ENCODE measurements at regions not wholly inside any gene's neighbourhood (a gene's known extent, or its start where the extent isn't known, plus 50 kb on each side); places are given as distances from the start of the nearest gene placed in this dataset.

- H3K9me3 ChIP-seq (ENCODE audit: control insufficient read depth, low read length): no peaks in the 10 kb centered on the region
- H3K4me3 ChIP-seq (ENCODE audit: low read length in 2 of 2): no peak overlapping the region
- ATAC-seq (ENCODE audit: low FRiP score): no peak
- H3K27me3 ChIP-seq (ENCODE audit: control insufficient read depth in 1 of 2, insufficient read depth in 2 of 2, low read length in 1 of 2): no peaks in the 10 kb centered on the region
- WGBS, 2 donors: 17 to 20% methylated on average over 4 of the region's 4 CpGs
- no peak for DNase-seq
- no peaks in the 10 kb centered on the region for H3K4me1 ChIP-seq (ENCODE audit: control insufficient read depth in 1 of 2, insufficient read depth in 2 of 2, low read length in 2 of 2)
- H3K27ac ChIP-seq (ENCODE audit: low read depth in 1 of 2, low read length in 2 of 2): no peak overlapping the region
- no peaks in the 10 kb centered on the region for H3K36me3 ChIP-seq (ENCODE audit: control insufficient read depth in 1 of 2, insufficient read depth in 2 of 2, low read length in 1 of 2)
- intact Hi-C loops (cut with DNase I): no loop called here
These were observed 744.5 kb upstream of the FAM241A start for GRCh38 chr4:111400741-111401140.

GRCh38 chr4:111404673-111405072 lies 740.6 kb upstream of the FAM241A start:
- Histone ChIP-seq H3K4me3 (ENCODE audit: low read length in 2 of 2) (no peak overlapping the region), H3K27me3 (ENCODE audit: control insufficient read depth in 1 of 2, insufficient read depth in 2 of 2, low read length in 1 of 2) (no peaks in the 10 kb centered on the region), H3K9me3 (ENCODE audit: control insufficient read depth, low read length) (no peaks in the 10 kb centered on the region), H3K4me1 (ENCODE audit: control insufficient read depth in 1 of 2, insufficient read depth in 2 of 2, low read length in 2 of 2) (no peaks in the 10 kb centered on the region), H3K27ac (ENCODE audit: low read depth in 1 of 2, low read length in 2 of 2) (no peak overlapping the region), H3K36me3 (ENCODE audit: control insufficient read depth in 1 of 2, insufficient read depth in 2 of 2, low read length in 1 of 2) (no peaks in the 10 kb centered on the region)
- ATAC-seq (ENCODE audit: low FRiP score): no peak
- intact Hi-C loops (cut with DNase I): no loop called here
- no peak for DNase-seq
- 78 to 80% methylated on average over 3 of the region's 3 CpGs for WGBS, 2 donors

- Histone ChIP-seq H3K27me3 (ENCODE audit: control insufficient read depth in 1 of 2, insufficient read depth in 2 of 2, low read length in 1 of 2) (no peaks in the 10 kb centered on the region), H3K36me3 (ENCODE audit: control insufficient read depth in 1 of 2, insufficient read depth in 2 of 2, low read length in 1 of 2) (no peaks in the 10 kb centered on the region), H3K9me3 (ENCODE audit: control insufficient read depth, low read length) (no peaks in the 10 kb centered on the region), H3K4me1 (ENCODE audit: control insufficient read depth in 1 of 2, insufficient read depth in 2 of 2, low read length in 2 of 2) (no peaks in the 10 kb centered on the region), H3K4me3 (ENCODE audit: low read length in 2 of 2) (no peak overlapping the region), H3K27ac (ENCODE audit: low read depth in 1 of 2, low read length in 2 of 2) (no peak overlapping the region)
- WGBS, 2 donors: 9 to 12% methylated on average over 5 of the region's 5 CpGs
- intact Hi-C loops (cut with DNase I): no loop called here
- ATAC-seq (ENCODE audit: low FRiP score) (no peak), DNase-seq (no peak)
These were observed 739.3 kb upstream of the FAM241A start for GRCh38 chr4:111405989-111406388.

GRCh38 chr4:111410571-111410970 lies 734.7 kb upstream of the FAM241A start:
- Histone ChIP-seq H3K4me3 (ENCODE audit: low read length in 2 of 2) (no peak overlapping the region), H3K36me3 (ENCODE audit: control insufficient read depth in 1 of 2, insufficient read depth in 2 of 2, low read length in 1 of 2) (no peaks in the 10 kb centered on the region), H3K27me3 (ENCODE audit: control insufficient read depth in 1 of 2, insufficient read depth in 2 of 2, low read length in 1 of 2) (no peaks in the 10 kb centered on the region), H3K27ac (ENCODE audit: low read depth in 1 of 2, low read length in 2 of 2) (no peak overlapping the region), H3K9me3 (ENCODE audit: control insufficient read depth, low read length) (peaks cover 2% of the 10 kb centered on the region), H3K4me1 (ENCODE audit: control insufficient read depth in 1 of 2, insufficient read depth in 2 of 2, low read length in 2 of 2) (no peaks in the 10 kb centered on the region)
- DNase-seq (no peak), ATAC-seq (ENCODE audit: low FRiP score) (no peak)
- intact Hi-C loops (cut with DNase I): no loop called here

- Histone ChIP-seq H3K27me3 (ENCODE audit: control insufficient read depth in 1 of 2, insufficient read depth in 2 of 2, low read length in 1 of 2) (no peaks in the 10 kb centered on the region), H3K4me3 (ENCODE audit: low read length in 2 of 2) (no peak overlapping the region), H3K9me3 (ENCODE audit: control insufficient read depth, low read length) (peaks cover 2% of the 10 kb centered on the region), H3K4me1 (ENCODE audit: control insufficient read depth in 1 of 2, insufficient read depth in 2 of 2, low read length in 2 of 2) (no peaks in the 10 kb centered on the region), H3K36me3 (ENCODE audit: control insufficient read depth in 1 of 2, insufficient read depth in 2 of 2, low read length in 1 of 2) (no peaks in the 10 kb centered on the region), H3K27ac (ENCODE audit: low read depth in 1 of 2, low read length in 2 of 2) (no peak overlapping the region)
- DNase-seq: no peak
- ATAC-seq (ENCODE audit: low FRiP score): no peak
- intact Hi-C loops (cut with DNase I): no loop called here
These were observed 727.7 kb upstream of the FAM241A start for GRCh38 chr4:111417521-111417920.

GRCh38 chr4:111433441-111433840 lies 711.8 kb upstream of the FAM241A start:
- DNase-seq: no peak
- no peaks in the 10 kb centered on the region for H3K27me3 ChIP-seq (ENCODE audit: control insufficient read depth in 1 of 2, insufficient read depth in 2 of 2, low read length in 1 of 2)
- H3K4me1 ChIP-seq (ENCODE audit: control insufficient read depth in 1 of 2, insufficient read depth in 2 of 2, low read length in 2 of 2): no peaks in the 10 kb centered on the region
- no peaks in the 10 kb centered on the region for H3K36me3 ChIP-seq (ENCODE audit: control insufficient read depth in 1 of 2, insufficient read depth in 2 of 2, low read length in 1 of 2)
- no peak overlapping the region for H3K4me3 ChIP-seq (ENCODE audit: low read length in 2 of 2)
- WGBS, 2 donors: 72 to 87% methylated on average over 2 of the region's 2 CpGs
- intact Hi-C loops (cut with DNase I): no loop called here
- H3K27ac ChIP-seq (ENCODE audit: low read depth in 1 of 2, low read length in 2 of 2): no peak overlapping the region
- H3K9me3 ChIP-seq (ENCODE audit: control insufficient read depth, low read length): peaks cover 1% of the 10 kb centered on the region
- ATAC-seq (ENCODE audit: low FRiP score): no peak

GRCh38 chr4:111434586-111434985 lies 710.7 kb upstream of the FAM241A start:
- H3K4me1 ChIP-seq (ENCODE audit: control insufficient read depth in 1 of 2, insufficient read depth in 2 of 2, low read length in 2 of 2): no peaks in the 10 kb centered on the region
- WGBS, 2 donors: 73 to 75% methylated on average over 7 of the region's 7 CpGs
- DNase-seq: no peak
- no peaks in the 10 kb centered on the region for H3K36me3 ChIP-seq (ENCODE audit: control insufficient read depth in 1 of 2, insufficient read depth in 2 of 2, low read length in 1 of 2)
- peaks cover 1% of the 10 kb centered on the region for H3K9me3 ChIP-seq (ENCODE audit: control insufficient read depth, low read length)
- H3K27ac ChIP-seq (ENCODE audit: low read depth in 1 of 2, low read length in 2 of 2): no peak overlapping the region
- no peak overlapping the region for H3K4me3 ChIP-seq (ENCODE audit: low read length in 2 of 2)
- intact Hi-C loops (cut with DNase I): no loop called here
- no peaks in the 10 kb centered on the region for H3K27me3 ChIP-seq (ENCODE audit: control insufficient read depth in 1 of 2, insufficient read depth in 2 of 2, low read length in 1 of 2)
- no peak for ATAC-seq (ENCODE audit: low FRiP score)

- ATAC-seq (ENCODE audit: low FRiP score) (no peak), DNase-seq (no peak)
- Histone ChIP-seq H3K36me3 (ENCODE audit: control insufficient read depth in 1 of 2, insufficient read depth in 2 of 2, low read length in 1 of 2) (no peaks in the 10 kb centered on the region), H3K27me3 (ENCODE audit: control insufficient read depth in 1 of 2, insufficient read depth in 2 of 2, low read length in 1 of 2) (no peaks in the 10 kb centered on the region), H3K4me1 (ENCODE audit: control insufficient read depth in 1 of 2, insufficient read depth in 2 of 2, low read length in 2 of 2) (no peaks in the 10 kb centered on the region), H3K4me3 (ENCODE audit: low read length in 2 of 2) (no peak overlapping the region), H3K9me3 (ENCODE audit: control insufficient read depth, low read length) (no peaks in the 10 kb centered on the region), H3K27ac (ENCODE audit: low read depth in 1 of 2, low read length in 2 of 2) (no peak overlapping the region)
- WGBS, 2 donors: 52 to 62% methylated on average over 2 of the region's 2 CpGs
- intact Hi-C loops (cut with DNase I): no loop called here
These were observed 709.1 kb upstream of the FAM241A start for GRCh38 chr4:111435986-111436744.

- Histone ChIP-seq H3K4me1 (ENCODE audit: control insufficient read depth in 1 of 2, insufficient read depth in 2 of 2, low read length in 2 of 2) (no peaks in the 10 kb centered on the region), H3K9me3 (ENCODE audit: control insufficient read depth, low read length) (no peaks in the 10 kb centered on the region), H3K27me3 (ENCODE audit: control insufficient read depth in 1 of 2, insufficient read depth in 2 of 2, low read length in 1 of 2) (no peaks in the 10 kb centered on the region), H3K36me3 (ENCODE audit: control insufficient read depth in 1 of 2, insufficient read depth in 2 of 2, low read length in 1 of 2) (no peaks in the 10 kb centered on the region), H3K27ac (ENCODE audit: low read depth in 1 of 2, low read length in 2 of 2) (no peak overlapping the region), H3K4me3 (ENCODE audit: low read length in 2 of 2) (no peak overlapping the region)
- intact Hi-C loops (cut with DNase I): no loop called here
- no peak for DNase-seq
- no peak for ATAC-seq (ENCODE audit: low FRiP score)
- WGBS, 2 donors: 75 to 84% methylated on average over 2 of the region's 2 CpGs
These were observed 703.6 kb upstream of the FAM241A start for GRCh38 chr4:111441687-111442086.

Measured in aorta (tissue), 5 donors.